Esophagus muscularis mucosa (tissue), 3 donors: ENCODE measurements at regions not wholly inside any gene's neighbourhood (a gene's known extent, or its start where the extent isn't known, plus 50 kb on each side); places are given as distances from the start of the nearest gene placed in this dataset.

Experiments used
- CTCF ChIP-seq, 3 experiments: fragments of 200-600 bp in 2 of 3; fragments of 450-650 bp in 1 of 3; sonication (generic) in 2 of 3; IDR thresholded peaks; one replicate each; pipeline ENCODE4 v1.5.1; 2017 to 2019; ENCODE audit warnings: antibody characterized with exemption in 3 of 3, mild to moderate bottlenecking in 2 of 3, moderate library complexity in 1 of 3
- POLR2A ChIP-seq: fragments of 450-650 bp; IDR thresholded peaks from one replicate; pipeline ENCODE4 v1.6.1; 2017; ENCODE audit warnings: antibody characterized with exemption, moderate library complexity, mild to moderate bottlenecking, low read depth

DNA sequence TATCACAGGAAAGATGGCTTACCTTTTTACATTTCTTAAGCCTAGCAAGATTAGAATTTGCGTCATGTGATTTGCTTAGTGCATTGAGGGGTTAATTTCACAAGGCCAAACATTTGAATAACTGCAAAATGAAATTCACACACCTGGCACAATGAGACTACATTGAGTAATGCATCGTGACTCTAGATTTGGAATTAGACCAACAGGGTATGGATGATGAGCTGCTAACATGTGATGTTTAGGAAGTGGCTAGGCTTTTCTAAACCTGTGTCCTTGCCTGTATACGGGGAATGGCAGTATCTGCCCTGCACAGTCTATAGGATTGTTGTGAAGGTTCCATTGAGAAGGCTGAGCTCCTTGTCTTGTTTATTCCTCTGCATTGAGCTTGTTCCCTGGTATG is 160.1 kb downstream of the MFSD1 start:
- no peak for TF ChIP-seq POLR2A
- no peak for TF ChIP-seq CTCF (IDR thresholded peaks at IDR 0.05)
